ENCODE measurements at regions not wholly inside any gene's neighbourhood (a gene's known extent, or its start where the extent isn't known, plus 50 kb on each side); places are given as distances from the start of the nearest gene placed in this dataset.

DNA sequence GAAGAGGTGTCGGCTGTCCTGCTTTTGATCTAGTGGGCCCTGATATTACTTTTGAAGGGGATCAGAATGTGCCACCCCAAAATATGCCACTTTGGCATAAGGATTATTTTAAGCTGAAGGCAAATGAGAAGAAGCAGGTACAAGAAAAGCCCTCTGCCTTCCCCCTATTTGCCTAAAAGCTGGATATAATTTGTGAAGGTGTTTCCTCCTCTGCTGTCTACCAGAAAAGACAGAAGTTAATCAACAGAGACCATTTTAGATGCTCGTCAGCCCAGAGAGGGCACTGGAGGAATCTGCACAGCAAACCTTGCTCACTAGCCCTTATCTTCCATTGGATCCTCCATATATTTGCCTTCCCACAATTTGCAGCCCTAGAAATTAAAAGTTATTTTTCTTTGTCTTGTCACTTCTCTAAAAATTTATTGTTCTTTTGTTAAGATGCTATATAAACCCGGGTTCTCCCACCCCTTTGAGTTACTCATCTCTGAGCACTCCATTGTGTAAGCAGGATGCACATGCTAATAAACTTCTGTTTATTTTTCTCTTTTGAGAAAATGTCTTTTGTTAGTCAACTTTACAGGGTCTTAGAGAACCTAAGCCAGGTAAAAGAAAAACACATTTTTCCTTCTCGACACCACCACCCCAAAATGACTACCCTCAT, 163.2 kb upstream of the SLC1A4 start:
- no peak for DNase-seq (ENCODE audit: low read depth in 2 of 2, low spot score in 1 of 2)

DNA sequence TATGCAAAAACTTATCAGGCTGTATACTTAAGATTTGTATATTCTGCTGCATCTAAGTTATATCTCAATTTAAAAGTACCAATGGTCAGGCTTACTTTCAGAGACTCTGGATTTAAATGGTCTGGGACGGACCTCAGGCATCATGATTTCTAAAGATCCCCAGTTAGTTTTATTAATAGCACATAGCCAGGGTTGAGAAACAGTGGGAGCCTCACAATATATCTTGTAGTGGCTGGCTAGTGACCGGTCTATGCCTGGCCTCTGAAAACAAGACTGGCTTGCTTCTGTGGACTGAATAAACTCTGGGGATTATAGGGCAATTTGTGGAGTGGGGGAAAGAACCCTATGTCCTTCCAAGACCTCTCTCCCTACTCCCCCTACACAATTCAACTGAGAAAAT, 162.5 kb upstream of the SLC1A4 start:
- DNase-seq (ENCODE audit: low read depth in 2 of 2, low spot score in 1 of 2) = no peak

DNA sequence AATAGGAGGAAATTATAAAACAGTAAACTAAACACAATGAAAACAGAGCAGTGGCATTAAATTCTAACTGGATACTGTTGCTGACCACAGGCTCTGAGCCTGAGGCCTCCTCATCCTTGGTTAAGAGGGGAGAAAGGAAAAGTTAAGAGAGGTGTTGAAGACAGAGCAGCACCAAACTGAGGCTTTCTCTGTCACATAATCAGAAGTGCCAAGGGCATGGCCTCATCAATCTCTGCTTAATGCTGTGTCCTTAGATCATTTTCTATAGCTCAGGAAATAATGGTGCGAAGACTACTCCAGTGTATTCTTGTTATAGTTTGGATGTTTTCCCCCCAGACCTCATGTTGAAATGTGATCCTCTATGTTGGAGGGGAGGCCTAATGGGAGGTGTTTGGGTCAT, 160.9 kb upstream of the SLC1A4 start:
- no peak for DNase-seq (ENCODE audit: low read depth in 2 of 2, low spot score in 1 of 2)

DNA sequence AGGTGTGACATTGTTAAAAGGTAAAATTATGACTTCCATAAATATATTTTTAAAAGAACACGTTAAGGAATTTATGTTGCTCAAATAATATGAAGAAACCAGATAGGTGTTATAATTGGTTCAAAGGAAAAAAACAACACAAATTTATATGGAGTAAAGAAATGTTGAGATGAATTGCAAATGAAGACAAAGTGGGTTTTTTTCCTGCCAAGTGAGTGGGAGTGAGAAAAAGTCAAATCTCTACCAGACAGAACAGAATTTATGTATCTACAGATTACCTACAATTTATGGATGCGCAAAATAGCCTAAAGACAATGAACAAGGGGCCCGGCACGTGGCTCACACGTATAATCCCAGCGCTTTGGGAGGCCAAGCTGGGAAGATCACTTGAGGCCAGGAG, 159.7 kb upstream of the SLC1A4 start:
- DNase-seq (ENCODE audit: low read depth in 2 of 2, low spot score in 1 of 2) = no peak

GRCh38 chr2:64831134-64831976, 157.8 kb upstream of the SLC1A4 start:
- DNase-seq (ENCODE audit: low read depth in 2 of 2, low spot score in 1 of 2) = peak; percentile 76 to 82

- DNase-seq (ENCODE audit: low read depth in 2 of 2, low spot score in 1 of 2) = no peak
Observed at GRCh38 chr2:64831977-64832328, 157.2 kb upstream of the SLC1A4 start.

DNA sequence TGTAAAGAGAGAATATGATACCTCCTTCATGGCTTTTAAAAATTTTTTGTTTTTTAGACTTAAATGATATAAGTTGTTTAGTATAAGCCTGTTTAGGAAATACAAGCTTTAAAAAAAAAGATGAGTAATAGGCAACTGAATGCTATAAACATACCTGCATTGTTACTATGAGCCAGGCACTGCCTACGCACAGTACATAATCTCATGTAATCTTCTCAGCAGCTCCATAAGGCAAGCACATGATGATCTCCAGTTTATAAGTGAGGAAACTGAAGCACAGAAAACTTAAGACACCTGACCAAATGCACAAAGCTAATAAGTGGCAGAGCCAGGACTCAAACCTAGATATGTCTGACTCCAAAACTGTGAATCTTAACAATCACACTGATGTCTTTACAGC, 156.3 kb upstream of the SLC1A4 start:
- DNase-seq (ENCODE audit: low read depth in 2 of 2, low spot score in 1 of 2) = no peak

DNA sequence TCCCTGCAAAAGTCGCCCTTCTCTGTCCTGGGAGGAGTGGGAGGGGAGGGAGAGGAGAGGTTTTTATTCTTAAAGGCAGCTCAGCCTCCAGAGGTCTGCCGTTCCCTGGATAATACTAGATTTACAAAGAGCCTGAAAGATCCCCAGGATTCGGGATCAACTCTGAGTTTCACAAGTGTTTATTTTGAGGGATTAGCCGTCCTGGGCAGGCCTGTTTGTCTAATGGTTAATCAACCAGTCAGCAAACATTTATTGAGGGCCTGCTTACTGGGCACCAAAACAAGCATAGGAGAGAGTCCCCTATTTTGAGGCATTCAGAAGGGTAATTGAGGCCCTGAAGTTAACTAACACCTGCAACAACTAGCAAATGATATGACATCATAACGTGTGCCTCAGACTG, 152.6 kb upstream of the SLC1A4 start:
- DNase-seq (ENCODE audit: low read depth in 2 of 2, low spot score in 1 of 2) = no peak

DNA sequence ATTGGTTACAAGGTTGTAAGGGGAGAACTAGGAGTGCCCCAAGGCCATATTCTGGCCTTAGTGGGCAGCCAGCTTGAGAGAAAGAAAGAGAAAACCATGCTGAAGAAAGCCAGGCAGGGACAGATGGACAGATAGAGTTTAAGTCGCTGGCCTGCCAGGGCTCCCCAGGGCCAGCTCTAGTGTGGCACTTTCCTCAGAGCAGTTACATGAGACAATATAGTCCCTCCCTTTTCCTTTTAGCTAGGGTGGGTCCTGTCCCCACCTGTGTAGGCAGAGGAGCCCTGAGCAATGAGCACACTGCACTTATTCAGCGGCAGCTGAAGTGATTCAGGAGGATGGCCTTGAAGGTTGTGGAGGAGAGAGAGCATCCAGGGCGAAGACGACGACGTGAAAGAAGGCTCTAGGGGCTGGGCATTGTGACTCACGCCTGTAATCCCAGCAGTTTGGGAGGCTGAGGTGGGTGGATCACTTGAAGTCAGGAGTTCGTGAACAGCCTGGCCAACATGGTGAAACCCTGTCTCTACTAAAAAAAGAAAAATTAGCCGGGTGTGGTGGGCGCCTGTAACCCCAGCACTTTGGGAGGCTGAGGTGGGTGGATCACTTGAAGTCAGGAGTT, 152.0 kb upstream of the SLC1A4 start:
- no peak for DNase-seq (ENCODE audit: low read depth in 2 of 2, low spot score in 1 of 2)

DNA sequence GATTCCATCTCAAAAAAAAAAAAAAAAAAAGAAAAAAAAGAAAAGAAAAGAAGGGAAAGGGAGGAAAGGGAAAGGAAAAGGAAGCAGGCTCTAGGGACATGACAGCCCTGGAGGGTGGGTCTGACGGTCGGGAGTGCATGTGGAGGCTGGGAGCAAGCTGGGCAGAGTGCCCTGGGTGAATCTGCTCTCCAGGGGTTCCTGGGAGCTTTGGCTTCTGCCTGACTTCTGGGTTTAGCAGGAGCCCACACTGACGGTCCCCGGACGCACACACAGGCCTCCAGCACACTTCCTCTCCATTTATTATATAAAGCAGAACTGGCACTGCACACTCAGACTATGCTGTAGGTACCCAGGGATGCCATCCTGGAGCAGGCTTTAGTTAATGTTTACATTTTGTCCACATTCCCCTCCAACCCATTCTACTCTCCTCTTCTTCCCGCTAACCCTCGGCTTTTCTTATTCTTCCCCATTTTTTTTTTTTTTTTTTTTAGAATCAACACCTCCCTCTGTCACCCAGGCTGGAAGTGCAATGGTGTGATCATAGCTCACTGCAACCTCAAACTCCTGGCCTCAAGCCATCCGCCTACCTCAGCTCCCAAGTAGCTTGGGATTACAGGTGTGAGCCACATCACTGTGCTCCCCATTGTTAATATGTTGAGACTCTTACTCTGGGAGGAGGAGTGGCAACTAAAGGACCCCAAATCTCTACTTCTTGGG, 151.1 kb upstream of the SLC1A4 start:
- DNase-seq (ENCODE audit: low read depth in 2 of 2, low spot score in 1 of 2) = no peak

- DNase-seq (ENCODE audit: low read depth in 2 of 2, low spot score in 1 of 2) = no peak
Observed at GRCh38 chr2:64838817-64839216, 150.4 kb upstream of the SLC1A4 start.

GRCh38 chr2:64839844-64840243, 149.4 kb upstream of the SLC1A4 start:
- DNase-seq (ENCODE audit: low read depth in 2 of 2, low spot score in 1 of 2) = no peak

GRCh38 chr2:64840426-64840881, 148.7 kb upstream of the SLC1A4 start:
- no peak for DNase-seq (ENCODE audit: low read depth in 2 of 2, low spot score in 1 of 2)

DNA sequence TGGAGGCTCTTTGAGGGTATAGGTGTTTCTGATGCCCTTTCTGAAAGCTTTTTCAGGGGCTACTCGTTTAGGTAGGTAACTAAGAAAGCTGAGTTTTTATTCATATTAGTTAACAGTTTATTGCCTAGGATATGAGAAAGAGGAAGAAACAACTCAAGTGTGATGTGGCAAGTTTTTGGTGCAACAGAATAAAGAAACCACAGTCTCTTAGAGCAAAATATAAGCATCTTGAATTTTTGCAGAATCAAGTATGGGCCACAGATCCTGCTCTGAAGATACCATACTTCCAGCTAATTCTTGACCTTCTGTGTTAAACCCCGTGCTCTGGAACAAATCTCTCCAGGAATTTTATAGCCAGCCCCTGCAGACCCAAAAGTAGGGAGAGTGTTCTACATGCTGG, 147.7 kb upstream of the SLC1A4 start:
- no peak for DNase-seq (ENCODE audit: low read depth in 2 of 2, low spot score in 1 of 2)

DNA sequence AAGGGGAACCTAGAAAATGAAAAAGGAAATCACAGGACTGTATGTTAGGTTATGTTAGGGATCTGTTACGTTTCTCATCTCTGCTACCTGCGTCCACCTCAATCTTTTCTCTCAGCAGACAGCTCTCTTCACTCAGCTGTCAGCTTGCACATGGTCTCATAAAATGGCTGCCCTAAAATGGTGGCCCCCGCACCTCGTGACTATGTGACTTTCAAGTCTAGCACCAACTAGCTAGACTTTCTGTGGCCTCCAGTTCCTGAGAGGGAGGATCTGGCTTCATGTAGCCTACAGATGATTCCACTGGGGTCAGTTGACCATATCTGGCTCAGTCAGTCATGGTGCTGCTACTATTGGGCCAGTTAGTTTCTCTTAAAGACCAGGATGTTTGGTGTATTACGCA, 147.2 kb upstream of the SLC1A4 start:
- DNase-seq (ENCODE audit: low read depth in 2 of 2, low spot score in 1 of 2) = no peak

DNA sequence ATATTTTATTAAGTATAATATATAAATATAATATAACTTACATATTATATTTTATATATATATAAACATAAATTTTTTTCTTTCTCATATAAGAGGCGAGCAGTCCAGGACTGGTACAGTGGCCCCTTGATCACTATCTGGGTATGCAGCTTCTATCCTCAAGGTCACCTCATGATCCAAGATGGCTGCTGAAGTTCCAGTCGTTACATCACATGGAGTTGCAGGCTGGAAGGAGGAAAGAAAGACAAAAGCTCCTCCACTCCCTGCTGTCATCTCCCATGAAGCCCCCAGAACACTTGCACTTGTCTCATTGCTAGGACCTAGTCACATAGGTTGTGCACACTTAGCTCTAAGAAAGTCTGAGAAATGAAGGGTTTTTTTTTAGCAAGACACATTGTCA, 145.1 kb upstream of the SLC1A4 start:
- DNase-seq (ENCODE audit: low read depth in 2 of 2, low spot score in 1 of 2) = no peak

DNA sequence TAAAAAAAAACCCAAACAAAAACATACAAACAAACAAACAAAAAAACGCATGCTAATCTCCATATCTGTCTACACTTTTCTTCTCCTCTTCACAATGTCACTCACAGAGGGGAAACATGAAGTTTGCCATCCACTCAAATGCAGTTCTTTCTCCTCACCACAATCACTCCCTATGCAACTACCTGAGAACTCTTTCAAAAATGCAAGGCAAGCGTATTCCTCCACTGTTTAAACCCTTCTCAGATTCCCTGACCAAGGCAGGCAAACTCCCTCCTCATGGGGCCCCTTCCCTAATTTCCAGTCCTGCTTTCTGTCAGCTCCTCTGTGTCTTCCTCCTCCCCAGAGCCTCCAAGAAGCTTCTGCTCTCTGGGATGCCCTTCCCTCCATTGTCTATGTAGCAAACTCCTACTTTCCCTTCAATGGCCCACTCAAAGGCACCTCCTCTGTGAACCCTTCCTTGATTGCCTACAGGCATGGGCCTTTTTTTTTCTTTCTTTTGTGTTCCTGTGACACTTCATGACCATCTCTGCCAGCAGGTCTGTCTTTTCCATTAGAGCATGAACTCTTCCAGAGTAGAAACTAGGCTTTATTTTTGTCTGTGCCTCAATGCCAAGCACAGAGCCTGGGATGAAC, 143.8 kb upstream of the SLC1A4 start:
- DNase-seq (ENCODE audit: low read depth in 2 of 2, low spot score in 1 of 2) = no peak

DNA sequence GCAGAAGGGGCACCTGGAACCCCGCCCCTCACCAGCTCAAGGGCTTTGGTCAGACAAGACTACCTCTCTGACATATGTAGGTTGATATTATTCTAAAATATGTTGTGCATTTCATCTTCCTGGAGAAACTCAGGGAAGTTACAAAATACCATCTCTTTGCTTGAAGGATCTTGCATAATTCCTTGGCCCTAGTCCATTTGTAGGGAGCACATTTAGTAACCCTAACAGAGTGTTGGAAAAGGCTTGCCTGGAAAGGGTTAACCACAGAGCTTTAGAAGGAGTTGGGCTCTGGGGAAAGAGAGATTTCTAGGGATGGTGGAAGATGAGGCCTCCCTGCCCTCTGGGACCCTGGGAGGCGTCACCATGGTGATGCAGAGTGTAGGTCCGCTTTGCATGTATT, 143.0 kb upstream of the SLC1A4 start:
- no peak for DNase-seq (ENCODE audit: low read depth in 2 of 2, low spot score in 1 of 2)

DNA sequence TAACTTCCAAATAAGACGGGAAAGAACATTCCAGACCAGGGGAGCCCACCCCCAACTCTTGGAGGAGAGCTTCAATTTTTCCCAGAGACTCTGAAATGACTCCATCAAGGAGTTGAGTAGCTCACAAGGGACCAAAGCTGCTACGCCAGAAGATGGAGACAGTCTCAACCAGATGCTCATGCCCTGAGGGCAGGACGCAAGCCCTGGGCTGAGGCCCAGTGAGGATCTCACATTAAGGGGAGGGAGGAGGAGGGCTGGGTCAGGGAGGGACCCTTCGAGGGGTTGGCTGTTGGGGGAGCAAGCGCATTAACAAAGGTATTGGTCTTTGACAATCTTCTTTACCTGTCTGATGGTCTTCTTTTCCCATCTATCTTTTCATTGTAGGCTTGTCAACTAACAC, 141.3 kb upstream of the SLC1A4 start:
- no peak for DNase-seq (ENCODE audit: low read depth in 2 of 2, low spot score in 1 of 2)

DNA sequence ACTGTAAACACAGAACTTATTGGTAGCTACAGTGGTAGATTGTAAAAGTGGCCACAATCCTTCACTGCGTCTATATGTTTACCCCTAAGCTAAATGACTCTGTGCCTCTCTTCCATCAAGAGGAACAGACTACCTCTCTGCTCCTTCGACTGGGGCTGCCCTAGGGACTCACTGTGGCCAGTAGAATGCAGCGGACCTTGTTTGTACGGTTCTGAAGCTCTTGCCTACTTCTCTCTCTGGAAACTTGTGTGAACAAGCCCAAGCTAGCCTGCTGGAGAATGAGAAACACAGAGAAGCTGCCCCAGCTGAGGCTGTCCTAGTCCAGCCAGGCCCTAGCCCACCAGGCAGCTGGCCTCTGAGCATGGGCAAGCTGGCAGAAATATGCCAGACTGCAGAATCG, 140.8 kb upstream of the SLC1A4 start:
- no peak for DNase-seq (ENCODE audit: low read depth in 2 of 2, low spot score in 1 of 2)

- no peak for DNase-seq (ENCODE audit: low read depth in 2 of 2, low spot score in 1 of 2)
Observed at GRCh38 chr2:64848945-64849344, 140.3 kb upstream of the SLC1A4 start.

All from stimulated activated CD8-positive, alpha-beta memory T cell treated with anti-CD3 and anti-CD28 coated beads, Interleukin-4, amount 100 ng/mL, for 4 hours (primary cell).